Adipocyte (in vitro differentiated cells): ENCODE measurements at regions not wholly inside any gene's neighbourhood (a gene's known extent, or its start where the extent isn't known, plus 50 kb on each side); places are given as distances from the start of the nearest gene placed in this dataset.
A peak's percentile ranks its signal among the peaks of the same experiment; 100 is the strongest.
"Not testable (repeated sequence)": the region's sequence is repeated elsewhere in the genome, so short reads cannot be mapped to it uniquely, and the experiment has no call there.

Experiments
- DNase-seq: peaks from one replicate; pipeline ENCODE4 v3.0.0-alpha.2; 2015; ENCODE audit warnings: low read depth
- H3K27me3 ChIP-seq: replicated peaks from 2 replicates; pipeline ENCODE4 v1.7.0; 2013; ENCODE audit warnings: mild to moderate bottlenecking, low read length, moderate library complexity; ENCODE audit not compliant: control insufficient read depth, insufficient read depth
- H3K36me3 ChIP-seq: 2 replicates; pipeline ENCODE4 v1.7.0; 2013; ENCODE audit warnings: low read length, mild to moderate bottlenecking, moderate library complexity; ENCODE audit not compliant: control insufficient read depth, insufficient read depth, severe bottlenecking
- H3K4me1 ChIP-seq: 2 replicates; pipeline ENCODE4 v1.7.0; 2013; ENCODE audit warnings: mild to moderate bottlenecking, low read length, moderate library complexity; ENCODE audit not compliant: control insufficient read depth, insufficient read depth
- H3K4me3 ChIP-seq: 2 replicates; pipeline ENCODE4 v1.7.0; 2013; ENCODE audit warnings: mild to moderate bottlenecking, low read length, moderate library complexity
- H3K9ac ChIP-seq: 2 replicates; pipeline ENCODE4 v1.7.0; 2013; ENCODE audit warnings: mild to moderate bottlenecking, low read length, moderate library complexity
- H3K9me3 ChIP-seq: 2 replicates; pipeline ENCODE4 v1.7.0; 2013; ENCODE audit warnings: mild to moderate bottlenecking, low read length, moderate library complexity; ENCODE audit not compliant: control insufficient read depth

DNA sequence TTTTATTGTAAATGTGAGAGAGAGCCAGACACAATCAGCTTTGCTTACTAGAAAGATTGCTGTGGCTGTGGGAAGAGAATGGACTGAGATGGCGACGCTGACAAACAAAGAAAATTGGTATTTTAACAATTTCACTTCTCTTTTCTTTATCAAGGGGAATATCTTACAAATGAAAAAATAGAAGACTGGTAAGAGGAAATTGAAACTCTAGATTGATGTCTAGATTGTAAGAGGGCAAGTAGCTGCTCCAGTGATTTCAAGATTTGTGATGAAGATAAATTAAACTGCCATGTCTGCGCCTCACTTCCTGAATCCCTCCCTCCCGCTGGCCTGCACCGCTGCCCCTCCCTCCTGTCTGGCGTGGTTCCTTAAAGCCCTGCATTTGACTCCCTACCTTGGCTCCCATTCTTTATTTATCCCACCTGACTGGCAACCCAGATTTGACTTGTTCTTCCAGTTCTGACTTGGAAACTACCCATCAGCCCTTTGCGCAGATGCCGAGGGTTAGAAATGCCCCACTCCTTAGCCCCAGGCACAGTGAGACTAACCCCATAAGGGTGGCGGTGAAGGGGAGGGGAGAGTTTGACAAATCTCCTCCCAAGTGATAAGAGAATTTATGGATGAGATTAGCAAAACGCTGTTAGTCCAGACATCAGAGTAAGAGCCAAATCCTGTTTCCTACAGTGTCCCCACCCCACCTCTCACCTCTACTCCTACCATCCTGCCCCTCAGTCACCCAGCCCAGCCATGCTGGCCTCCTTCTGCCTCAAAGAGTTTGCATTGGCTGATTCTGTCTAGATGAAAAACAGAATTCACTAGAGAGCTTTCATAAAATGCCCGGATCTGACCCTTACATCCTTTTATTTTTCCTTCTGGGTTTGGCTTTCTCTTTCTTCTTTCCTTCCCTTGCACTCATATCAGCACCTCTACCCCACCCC is 125.3 kb upstream of the ATF7IP start:
- DNase-seq = no peak
- no peaks in the 10 kb centered on the region for H3K36me3 ChIP-seq
- peak overlapping the region; percentile 55 for H3K9ac ChIP-seq
- H3K27me3 ChIP-seq = no peaks in the 10 kb centered on the region
- peak overlapping the region; percentile 53 for H3K4me3 ChIP-seq
- H3K9me3 ChIP-seq = peaks cover 48% of the 10 kb centered on the region
- peaks cover 13% of the 10 kb centered on the region for H3K4me1 ChIP-seq

DNA sequence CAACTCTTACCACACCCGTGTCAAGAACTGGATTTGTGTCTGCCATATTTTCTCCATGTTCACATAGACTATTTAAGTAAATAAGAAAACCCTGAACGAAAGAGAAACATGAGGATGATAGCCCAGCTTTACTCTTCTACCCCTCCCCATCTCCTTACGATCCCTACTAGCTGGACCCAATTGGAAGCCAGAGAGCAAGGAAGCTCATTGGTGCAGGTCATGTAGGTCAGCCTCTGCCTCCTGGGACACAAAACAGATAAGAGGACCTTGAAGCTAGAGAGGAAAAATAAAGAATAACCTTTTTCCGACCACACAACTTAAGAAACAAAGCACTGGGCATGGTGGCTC is 124.6 kb upstream of the ATF7IP start:
- Histone ChIP-seq H3K36me3 (no peaks in the 10 kb centered on the region), H3K4me3 (no peak overlapping the region), H3K9me3 (peaks cover 48% of the 10 kb centered on the region), H3K9ac (no peak overlapping the region), H3K27me3 (no peaks in the 10 kb centered on the region), H3K4me1 (peaks cover 13% of the 10 kb centered on the region)
- DNase-seq = no peak

DNA sequence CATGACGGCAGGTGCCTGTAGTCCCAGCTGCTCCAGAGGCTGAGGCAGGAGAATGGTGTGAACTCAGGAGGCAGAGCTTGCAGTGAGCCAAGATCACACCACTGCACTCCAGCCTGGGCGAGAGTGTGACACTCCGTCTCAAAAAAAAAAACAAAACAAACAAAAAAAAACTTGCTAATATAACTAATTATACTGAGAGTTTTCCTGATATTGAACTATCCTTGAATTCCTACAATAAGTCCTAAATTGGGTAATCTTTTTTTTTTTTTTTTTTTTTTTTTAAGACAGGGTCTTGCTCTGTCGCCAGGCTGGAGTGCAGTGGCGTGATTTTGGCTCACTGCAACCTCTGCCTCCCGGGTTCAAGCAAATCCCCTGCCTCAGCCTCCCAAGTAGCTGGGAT is 122.7 kb upstream of the ATF7IP start:
- Histone ChIP-seq H3K4me1 (peaks cover 13% of the 10 kb centered on the region), H3K9me3 (peaks cover 36% of the 10 kb centered on the region)
- H3K4me3 ChIP-seq, H3K27me3 ChIP-seq, H3K36me3 ChIP-seq, DNase-seq, H3K9ac ChIP-seq: not testable (repeated sequence)

DNA sequence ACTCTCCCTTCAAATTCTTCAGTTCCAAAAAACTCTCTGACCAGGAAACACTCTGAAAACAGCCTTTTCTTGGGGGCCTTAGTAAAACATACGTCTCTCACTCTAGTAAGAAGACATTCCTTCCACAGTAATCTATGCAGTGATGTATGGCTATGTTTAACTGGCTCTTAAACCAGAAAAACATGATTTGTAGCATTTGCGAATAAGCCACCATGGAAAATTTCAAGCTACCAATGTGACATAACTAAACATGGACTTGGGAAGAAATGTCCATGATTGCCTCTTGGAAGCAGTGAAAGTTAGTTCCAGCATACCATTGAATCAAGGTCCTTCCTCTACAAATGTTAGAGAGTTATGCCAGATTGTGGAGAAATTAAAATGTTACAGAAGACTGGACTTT is 121.5 kb upstream of the ATF7IP start:
- no peak for DNase-seq
- Histone ChIP-seq H3K4me3 (no peak overlapping the region), H3K4me1 (peaks cover 13% of the 10 kb centered on the region), H3K36me3 (no peaks in the 10 kb centered on the region), H3K9me3 (peaks cover 36% of the 10 kb centered on the region), H3K27me3 (no peaks in the 10 kb centered on the region), H3K9ac (no peak overlapping the region)

DNA sequence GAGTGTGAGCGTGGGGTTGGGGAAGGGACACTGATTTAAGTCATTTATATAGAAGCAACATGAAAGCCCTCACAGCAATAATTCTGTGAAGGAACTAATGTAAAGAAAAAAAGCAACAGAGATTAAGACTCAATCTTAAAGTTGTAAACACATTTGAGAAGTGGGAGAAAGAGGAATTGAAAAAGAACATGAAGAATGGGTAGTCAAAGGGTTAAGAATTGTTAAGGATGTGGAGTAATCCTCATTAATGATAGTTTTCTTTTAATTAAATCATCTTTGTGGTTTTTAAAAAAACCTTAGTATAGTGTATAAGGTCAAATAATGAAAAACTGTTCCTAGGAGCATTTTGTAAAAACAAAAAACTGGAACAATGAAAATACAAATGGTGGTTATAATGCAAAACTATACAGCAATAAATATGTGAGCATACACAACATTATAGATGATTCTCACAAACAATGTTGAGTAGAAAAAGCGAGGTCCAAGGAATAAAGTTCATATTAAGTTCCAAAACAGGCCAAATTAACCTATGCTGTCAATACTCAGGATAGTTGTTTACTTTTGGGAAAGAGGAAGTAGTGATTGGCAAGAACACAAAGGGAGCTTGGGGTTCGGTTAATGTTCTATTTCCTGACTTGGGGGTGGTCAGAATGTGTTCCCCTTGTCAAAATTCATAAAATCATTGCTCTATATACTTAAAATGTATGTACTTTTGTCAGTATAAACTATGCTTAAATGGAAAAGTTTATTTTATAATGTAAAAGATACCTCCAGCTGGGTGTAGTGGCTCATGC is 120.4 kb upstream of the ATF7IP start:
- Histone ChIP-seq H3K9ac (no peak overlapping the region), H3K36me3 (no peaks in the 10 kb centered on the region), H3K9me3 (peaks cover 36% of the 10 kb centered on the region), H3K4me3 (no peak overlapping the region), H3K27me3 (no peaks in the 10 kb centered on the region), H3K4me1 (peaks cover 3% of the 10 kb centered on the region)
- no peak for DNase-seq

DNA sequence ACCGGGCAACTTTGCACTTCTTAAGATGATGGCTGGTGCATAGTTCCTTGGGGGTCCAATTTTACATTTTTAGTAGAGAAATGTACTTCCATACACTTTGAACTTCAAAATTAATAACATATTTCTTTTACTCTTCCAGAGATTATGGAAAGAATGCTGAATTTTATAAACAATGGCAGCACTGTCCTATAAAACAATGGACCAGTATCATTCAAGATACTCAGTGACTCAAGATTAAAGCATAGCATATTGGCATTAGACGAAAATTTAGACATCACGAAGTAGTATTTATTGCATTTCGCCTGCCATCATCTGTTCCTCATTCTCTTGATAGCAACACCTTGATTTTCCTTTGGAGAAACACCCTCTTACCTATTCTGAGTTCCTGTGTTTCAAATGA is 118.3 kb upstream of the ATF7IP start:
- no peak overlapping the region for H3K4me3 ChIP-seq
- H3K4me1 ChIP-seq = no peaks in the 10 kb centered on the region
- no peaks in the 10 kb centered on the region for H3K36me3 ChIP-seq
- H3K9me3 ChIP-seq = peaks cover 31% of the 10 kb centered on the region
- no peaks in the 10 kb centered on the region for H3K27me3 ChIP-seq
- no peak for DNase-seq
- H3K9ac ChIP-seq = no peak overlapping the region

DNA sequence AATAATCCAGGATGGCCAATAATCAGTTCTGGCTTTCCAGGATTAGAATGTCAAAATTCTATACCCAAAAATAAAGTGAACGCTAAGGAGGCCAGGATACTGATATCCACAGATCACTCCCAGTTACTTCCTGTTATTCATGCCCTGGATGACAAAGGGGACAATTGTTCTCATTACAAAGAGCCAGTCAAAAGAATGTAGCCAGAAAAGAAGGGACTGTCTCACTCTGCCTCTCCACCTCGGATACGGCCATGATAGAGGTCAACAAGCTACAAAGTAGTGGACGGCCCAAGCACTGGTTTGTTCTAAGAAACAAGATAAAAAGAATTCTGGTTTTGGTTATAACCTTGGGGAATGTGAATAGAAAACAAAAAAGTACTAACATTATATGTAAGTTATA is 116.1 kb upstream of the ATF7IP start:
- H3K36me3 ChIP-seq = no peaks in the 10 kb centered on the region
- H3K4me1 ChIP-seq = no peaks in the 10 kb centered on the region
- H3K4me3 ChIP-seq = no peak overlapping the region
- no peak for DNase-seq
- H3K27me3 ChIP-seq = no peaks in the 10 kb centered on the region
- peaks cover 9% of the 10 kb centered on the region for H3K9me3 ChIP-seq
- no peak overlapping the region for H3K9ac ChIP-seq

DNA sequence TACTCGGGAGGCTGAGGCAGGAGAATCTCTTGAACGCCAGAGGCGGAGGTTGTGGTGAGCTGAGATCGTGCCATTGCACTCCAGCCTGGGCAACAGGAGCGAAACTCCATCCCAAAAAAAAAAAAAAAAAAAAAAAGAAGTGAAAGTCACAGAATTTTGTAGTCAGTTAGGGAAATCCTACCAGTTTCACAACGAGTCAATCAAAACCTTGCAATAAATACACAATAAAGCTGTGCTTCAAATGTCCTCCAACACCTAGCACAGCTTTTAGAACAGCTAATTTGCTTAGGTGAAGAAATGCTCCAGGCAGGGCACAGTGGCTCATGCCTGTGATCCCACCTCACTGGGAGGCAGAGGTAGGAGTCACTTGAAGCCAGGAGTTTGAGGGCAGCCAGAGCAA is 112.8 kb upstream of the ATF7IP start:
- Histone ChIP-seq H3K4me1 (peaks cover 15% of the 10 kb centered on the region), H3K27me3 (no peaks in the 10 kb centered on the region), H3K36me3 (no peaks in the 10 kb centered on the region), H3K4me3 (no peak overlapping the region), H3K9me3 (peaks cover 3% of the 10 kb centered on the region), H3K9ac (no peak overlapping the region)
- DNase-seq = no peak

DNA sequence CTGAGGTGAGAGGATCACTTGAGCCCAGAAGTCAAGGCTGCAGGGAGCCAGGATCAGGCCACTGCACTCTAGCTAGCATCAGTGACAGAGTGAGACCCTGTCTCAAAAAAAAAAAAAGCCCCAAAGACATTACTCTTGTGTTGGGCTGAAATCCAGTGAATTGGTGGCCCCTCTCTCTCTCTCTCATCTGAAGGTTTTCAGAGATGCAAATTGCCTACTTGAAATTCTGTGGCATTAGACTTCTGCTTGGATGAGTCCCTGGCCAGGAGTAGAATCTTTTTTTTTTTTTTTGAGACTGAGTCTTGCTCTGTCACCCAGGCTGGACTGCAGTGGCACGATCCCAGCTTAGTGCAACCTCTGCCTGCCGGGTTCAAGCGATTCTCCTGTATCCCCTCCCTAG is 112.0 kb upstream of the ATF7IP start:
- H3K4me3 ChIP-seq = no peak overlapping the region
- no peak for DNase-seq
- peaks cover 3% of the 10 kb centered on the region for H3K9me3 ChIP-seq
- H3K27me3 ChIP-seq = no peaks in the 10 kb centered on the region
- H3K9ac ChIP-seq = no peak overlapping the region
- H3K36me3 ChIP-seq = no peaks in the 10 kb centered on the region
- peaks cover 22% of the 10 kb centered on the region for H3K4me1 ChIP-seq

DNA sequence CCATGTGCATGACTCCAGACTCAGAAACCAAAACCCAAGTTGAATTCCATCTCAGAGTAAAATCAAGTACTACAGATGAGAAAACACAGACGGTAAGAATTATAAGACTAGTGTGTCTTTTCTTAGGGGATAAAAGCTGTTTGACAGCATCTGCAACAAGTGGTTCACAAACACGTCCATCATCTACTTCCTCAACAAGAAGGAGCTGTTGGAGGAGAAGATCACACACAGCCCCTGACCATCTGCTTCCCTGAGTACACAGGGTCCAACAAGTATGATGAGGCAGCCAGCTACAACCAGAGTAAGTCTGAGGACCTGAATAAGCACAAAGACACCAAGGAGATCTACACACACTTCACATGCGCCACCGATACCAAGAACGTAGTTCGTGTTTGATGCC is 110.7 kb upstream of the ATF7IP start:
- Histone ChIP-seq H3K4me1 (peaks cover 31% of the 10 kb centered on the region), H3K27me3 (no peaks in the 10 kb centered on the region), H3K4me3 (no peak overlapping the region), H3K9me3 (peaks cover 3% of the 10 kb centered on the region), H3K9ac (no peak overlapping the region), H3K36me3 (no peaks in the 10 kb centered on the region)
- DNase-seq = no peak

DNA sequence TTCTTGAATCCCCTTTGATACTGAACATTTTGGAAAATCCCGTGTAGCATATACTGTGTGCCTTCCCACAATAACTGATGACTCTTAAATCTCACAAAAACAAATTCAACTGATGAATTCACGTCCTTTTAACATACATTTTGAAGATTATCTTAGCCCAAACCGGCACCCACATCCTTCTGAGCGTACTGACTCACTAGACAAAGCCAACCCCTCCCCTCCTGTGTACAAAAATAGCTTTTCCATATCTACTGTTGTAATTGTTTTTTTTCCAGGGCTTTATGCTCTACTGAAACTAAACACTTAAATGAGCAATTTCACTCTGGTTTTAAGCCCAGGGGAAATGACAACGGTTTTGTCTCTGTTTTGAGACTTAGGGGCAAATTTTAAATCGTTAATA is 109.4 kb upstream of the ATF7IP start:
- peak overlapping the region; percentile 83 for H3K9ac ChIP-seq
- H3K36me3 ChIP-seq = no peaks in the 10 kb centered on the region
- H3K27me3 ChIP-seq = no peaks in the 10 kb centered on the region
- DNase-seq = peak; percentile 64
- peaks cover 44% of the 10 kb centered on the region for H3K4me1 ChIP-seq
- no peak overlapping the region for H3K4me3 ChIP-seq
- H3K9me3 ChIP-seq = no peaks in the 10 kb centered on the region
